HepG2 (cell line): ENCODE measurements at regions not wholly inside any gene's neighbourhood (a gene's known extent, or its start where the extent isn't known, plus 50 kb on each side); places are given as distances from the start of the nearest gene placed in this dataset.

Experiments used
- ATAC-seq: fragments of 200-7000 bp; cut with Tn5 transposase; 3 replicates; pipeline ENCODE4 v1.9.1; 2020; ENCODE audit warnings: mild to moderate bottlenecking, moderate library complexity
- BruUV-seq: library from RNA; stranded (reverse); fragments of 400-500 nt; replicated peaks from 2 replicates; lab custom pipeline; 2021; lab: Mats Ljungman, UMichigan
- CTCF ChIA-PET: fragments of 300-600 bp; formaldehyde crosslinking; extraction: SDS; loops from one replicate; lab custom pipeline; 2021; ENCODE audit warnings: low total read pairs, inconsistent platforms, low intra/inter-chr PET ratio; lab: Yijun Ruan, JAX
- POLR2A ChIA-PET: fragments of 350-600 bp; sonication (Branson Sonifier 250); formaldehyde crosslinking; loops from one replicate; lab custom pipeline; 2020; ENCODE audit warnings: antibody characterized with exemption, inconsistent platforms; lab: Yijun Ruan, JAX
- DNase-seq: peaks from one replicate; pipeline ENCODE4 v3.0.0-alpha.2; 2015; ENCODE audit warnings: low spot score
- FAIRE-seq: peaks from 3 replicates; lab custom pipeline; 2011; peaks lifted over from hg19 to GRCh38; lab: Jason Lieb, UNC
- H2AFZ ChIP-seq: one replicate; pipeline ENCODE4 v1.6.1; 2011; ENCODE audit warnings: low read length, inconsistent platforms
- H3K27ac ChIP-seq: fragments of 300-600 bp; 3 replicates; pipeline ENCODE4 v1.8.0; 2011; ENCODE audit warnings: mixed run types, mild to moderate bottlenecking, mixed read lengths, low read length, inconsistent platforms; ENCODE audit not compliant: insufficient read depth; ENCODE audit errors: extremely low read length
- H3K27me3 ChIP-seq, 2 experiments: fragments of 200-600 bp in 1 of 2; 2 replicates in 1 of 2; 3 replicates in 1 of 2; pipeline versions ENCODE4 v1.6.0 to v1.8.0; 2011; ENCODE audit warnings: low read length in 2 of 2, mild to moderate bottlenecking in 2 of 2, moderate library complexity in 2 of 2, inconsistent platforms in 1 of 2; ENCODE audit not compliant: insufficient read depth in 2 of 2, control insufficient read depth in 1 of 2
- H3K36me3 ChIP-seq, 2 experiments: fragments of 200-600 bp in 1 of 2; replicated peaks in 1 of 2; 2 replicates in 1 of 2; 3 replicates in 1 of 2; pipeline versions ENCODE4 v1.5.1 to v1.8.0; 2011; ENCODE audit warnings: low read length in 2 of 2, inconsistent platforms in 1 of 2; ENCODE audit not compliant: insufficient read depth in 2 of 2, control insufficient read depth in 1 of 2
- H3K4me1 ChIP-seq: 2 replicates; pipeline ENCODE4 v1.5.1; 2012; ENCODE audit warnings: low read length, inconsistent platforms; ENCODE audit not compliant: insufficient read depth
- H3K4me2 ChIP-seq: 2 replicates; pipeline ENCODE4 v1.6.0; 2011; ENCODE audit warnings: low read depth, low read length, inconsistent platforms
- H3K4me3 ChIP-seq, 3 experiments: fragments of 200-600 bp in 1 of 3; sonication (generic), shearing (Covaris generic) in 1 of 3; replicated peaks in 1 of 3; 2 replicates each; pipeline ENCODE4 v1.5.1; 2011 to 2016; ENCODE audit warnings: low read length in 3 of 3, inconsistent platforms in 2 of 3, low read depth in 2 of 3, mild to moderate bottlenecking in 2 of 3, control low read depth in 1 of 3, mixed read lengths in 1 of 3; ENCODE audit not compliant: insufficient read depth in 1 of 3
- H3K79me2 ChIP-seq: one replicate; pipeline ENCODE4 v1.6.1; 2011; ENCODE audit warnings: low read length, inconsistent platforms; ENCODE audit not compliant: insufficient read depth
- H3K9ac ChIP-seq: 2 replicates; pipeline ENCODE4 v1.6.0; 2011; ENCODE audit warnings: mild to moderate bottlenecking, low read depth, low read length, inconsistent platforms; ENCODE audit not compliant: insufficient read depth
- H3K9me3 ChIP-seq: 2 replicates; pipeline ENCODE4 v1.5.1; 2012; ENCODE audit warnings: mild to moderate bottlenecking, low read length
- H4K20me1 ChIP-seq: 2 replicates; pipeline ENCODE4 v1.6.0; 2011; ENCODE audit warnings: inconsistent platforms, mild to moderate bottlenecking, low read length, moderate library complexity; ENCODE audit not compliant: insufficient read depth
- CREB1 ChIP-seq, 2 experiments: fragments of 450-650 bp in 1 of 2; IDR thresholded peaks; 2 replicates each; pipeline ENCODE4 v1.6.1; 2016 to 2017; ENCODE audit warnings: control low read depth in 1 of 2, mild to moderate bottlenecking in 1 of 2, missing compliant biosample characterization in 1 of 2, missing genetic modification characterization in 1 of 2
- ELF1 ChIP-seq: sonication (generic); formaldehyde crosslinking; IDR thresholded peaks from 2 replicates; pipeline ENCODE4 v1.4.0; 2020; ENCODE audit warnings: missing genetic modification reagents
- FLYWCH1 ChIP-seq: sonication (generic); formaldehyde crosslinking; IDR thresholded peaks from 2 replicates; pipeline ENCODE4 v1.8.1; 2023; ENCODE audit warnings: mild to moderate bottlenecking, missing genetic modification reagents
- HOXA5 ChIP-seq: sonication (generic); formaldehyde crosslinking; IDR thresholded peaks from 2 replicates; pipeline ENCODE4 v1.4.0; 2020; ENCODE audit warnings: missing genetic modification reagents
- HOXA7 ChIP-seq: sonication (generic); formaldehyde crosslinking; IDR thresholded peaks from 2 replicates; pipeline ENCODE4 v1.8.1; 2022; ENCODE audit warnings: mild to moderate bottlenecking, missing genetic modification reagents, moderate library complexity
- KDM6A ChIP-seq: IDR thresholded peaks from 2 replicates; pipeline ENCODE4 v1.6.1; 2016; ENCODE audit warnings: low read depth
- KLF12 ChIP-seq: sonication (generic); formaldehyde crosslinking; IDR thresholded peaks from 2 replicates; pipeline ENCODE4 v1.4.0; 2020; ENCODE audit warnings: missing genetic modification reagents, borderline replicate concordance
- KLF9 ChIP-seq: IDR thresholded peaks from 2 replicates; pipeline ENCODE4 v1.6.1; 2016; ENCODE audit warnings: low read depth
- MYC ChIP-seq: sonication (generic); formaldehyde crosslinking; IDR thresholded peaks from 2 replicates; pipeline ENCODE4 v1.9.0; 2021; ENCODE audit warnings: missing genetic modification reagents, borderline replicate concordance
- NFKBIZ ChIP-seq: IDR thresholded peaks from 2 replicates; pipeline ENCODE4 v1.6.1; 2018; ENCODE audit warnings: missing genetic modification reagents, missing compliant biosample characterization
- RBM39 ChIP-seq: fragments of 200-400 bp; formaldehyde crosslinking; IDR thresholded peaks from one replicate; pipeline ENCODE4 v1.6.1; 2018; ENCODE audit warnings: antibody characterized with exemption, mild to moderate bottlenecking, low read depth, low read length; ENCODE audit not compliant: poor library complexity, severe bottlenecking
- RXRA ChIP-seq: sonication (generic); formaldehyde crosslinking; IDR thresholded peaks from 2 replicates; pipeline ENCODE4 v1.5.1; 2020; ENCODE audit warnings: missing genetic modification reagents
- SMAD1 ChIP-seq: sonication (generic); formaldehyde crosslinking; IDR thresholded peaks from 2 replicates; pipeline ENCODE4 v1.4.0; 2020; ENCODE audit warnings: missing genetic modification reagents, low read depth, mild to moderate bottlenecking, borderline replicate concordance
- ZBTB21 ChIP-seq: sonication (generic); formaldehyde crosslinking; IDR thresholded peaks from 2 replicates; pipeline ENCODE4 v1.4.0; 2020; ENCODE audit warnings: missing genetic modification reagents
- ZNF274 ChIP-seq: sonication (generic); formaldehyde crosslinking; IDR thresholded peaks from 2 replicates; pipeline ENCODE4 v1.5.1; 2020; ENCODE audit warnings: mild to moderate bottlenecking, missing genetic modification reagents
- ZNF431 ChIP-seq: sonication (generic); formaldehyde crosslinking; IDR thresholded peaks from 2 replicates; pipeline ENCODE4 v1.9.0; 2022; ENCODE audit warnings: missing genetic modification reagents, low read depth, mild to moderate bottlenecking, borderline replicate concordance
- ZNF468 ChIP-seq: sonication (generic); formaldehyde crosslinking; IDR thresholded peaks from 2 replicates; pipeline ENCODE4 v1.8.0; 2022; ENCODE audit warnings: mild to moderate bottlenecking, moderate library complexity, missing genetic modification reagents
- ZNF569 ChIP-seq: sonication (generic); formaldehyde crosslinking; IDR thresholded peaks from 2 replicates; pipeline ENCODE4 v1.5.0; 2020; ENCODE audit warnings: mild to moderate bottlenecking, missing genetic modification reagents, moderate library complexity, borderline replicate concordance
- in situ Hi-C: cut with HindIII; loops from 2 replicates; pipeline ENCODE4 v1.10.0; 2017; ENCODE audit warnings: low pct_unique_long_range_greater_than_20kb; ENCODE audit not compliant: extremely low pct_ligation_motif_present
- intact Hi-C: fragments of 100-400 bp; cut with micrococcal nuclease; formaldehyde crosslinking; loops from one replicate; pipeline ENCODE4 v1.10.0; 2022; ENCODE audit not compliant: unreplicated experiment
- TF ChIP-seq, protein P1 (sequence below): sonication (generic); formaldehyde crosslinking; IDR thresholded peaks from 2 replicates; pipeline ENCODE4 v1.5.1; 2020; ENCODE audit warnings: mild to moderate bottlenecking, moderate library complexity, missing genetic modification reagents
- TF ChIP-seq, protein P2 (sequence below): sonication (generic); formaldehyde crosslinking; IDR thresholded peaks from 2 replicates; pipeline ENCODE4 v1.8.1; 2022; ENCODE audit warnings: low read depth, mild to moderate bottlenecking, missing genetic modification reagents

DNA sequence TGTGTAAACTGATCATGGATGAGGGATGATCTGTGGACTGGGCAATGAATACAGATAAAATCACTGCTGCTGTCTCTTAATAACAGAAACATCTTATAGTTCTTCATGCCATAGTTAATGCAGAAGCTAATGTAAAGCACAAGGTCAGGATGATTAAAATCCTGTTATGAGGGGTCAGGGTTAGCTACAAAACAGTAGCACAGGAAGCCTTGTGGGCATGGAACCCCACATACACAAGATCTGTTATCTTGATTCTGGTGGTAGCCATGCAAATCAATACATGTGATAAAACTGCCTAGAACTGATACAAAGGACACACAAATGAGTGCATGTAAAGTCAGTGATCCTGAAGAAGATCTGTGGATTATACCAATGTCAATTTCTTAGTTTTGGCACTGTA is 96.4 kb downstream of the KLF12 start:
- no peak overlapping the region for H3K27ac ChIP-seq
- H3K36me3 ChIP-seq, result no peaks in the 10 kb centered on the region
- no peaks in the 10 kb centered on the region for H3K79me2 ChIP-seq
- H4K20me1 ChIP-seq, result no peaks in the 10 kb centered on the region
- POLR2A ChIA-PET, result no interaction called here
- H3K9me3 ChIP-seq, result no peaks in the 10 kb centered on the region
- no peaks in the 10 kb centered on the region for H3K4me1 ChIP-seq
- BruUV-seq, result no TSS peak
- no peak overlapping the region for H2AFZ ChIP-seq
- H3K4me2 ChIP-seq, result no peak overlapping the region
- H3K4me3 ChIP-seq, result no peak overlapping the region
- ATAC-seq (no peak), FAIRE-seq (no peak), DNase-seq (no peak)
- intact Hi-C loops (no loop called here), in situ Hi-C loops (no loop called here)
- no peaks in the 10 kb centered on the region for H3K27me3 ChIP-seq
- CTCF ChIA-PET, result no interaction called here
- H3K9ac ChIP-seq, result no peak overlapping the region
- no peak for TF ChIP-seq RBM39
- no peak for TF ChIP-seq KLF9
- no peak for TF ChIP-seq NFKBIZ
- TF ChIP-seq, protein P1, sequence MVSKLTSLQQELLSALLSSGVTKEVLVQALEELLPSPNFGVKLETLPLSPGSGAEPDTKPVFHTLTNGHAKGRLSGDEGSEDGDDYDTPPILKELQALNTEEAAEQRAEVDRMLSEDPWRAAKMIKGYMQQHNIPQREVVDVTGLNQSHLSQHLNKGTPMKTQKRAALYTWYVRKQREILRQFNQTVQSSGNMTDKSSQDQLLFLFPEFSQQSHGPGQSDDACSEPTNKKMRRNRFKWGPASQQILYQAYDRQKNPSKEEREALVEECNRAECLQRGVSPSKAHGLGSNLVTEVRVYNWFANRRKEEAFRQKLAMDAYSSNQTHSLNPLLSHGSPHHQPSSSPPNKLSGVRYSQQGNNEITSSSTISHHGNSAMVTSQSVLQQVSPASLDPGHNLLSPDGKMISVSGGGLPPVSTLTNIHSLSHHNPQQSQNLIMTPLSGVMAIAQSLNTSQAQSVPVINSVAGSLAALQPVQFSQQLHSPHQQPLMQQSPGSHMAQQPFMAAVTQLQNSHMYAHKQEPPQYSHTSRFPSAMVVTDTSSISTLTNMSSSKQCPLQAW (CRISPR knock-in tag), result no peak
- TF ChIP-seq ZNF431 (CRISPR knock-in tag), result no peak
- no peak for TF ChIP-seq HOXA7
- TF ChIP-seq RXRA, result no peak
- no peak for TF ChIP-seq SMAD1 (CRISPR knock-in tag)
- TF ChIP-seq ZNF274 (CRISPR knock-in tag), result no peak
- TF ChIP-seq FLYWCH1, result no peak
- TF ChIP-seq ZNF569 (CRISPR knock-in tag), result no peak
- no peak for TF ChIP-seq ZBTB21 (CRISPR knock-in tag)
- TF ChIP-seq, protein P2, sequence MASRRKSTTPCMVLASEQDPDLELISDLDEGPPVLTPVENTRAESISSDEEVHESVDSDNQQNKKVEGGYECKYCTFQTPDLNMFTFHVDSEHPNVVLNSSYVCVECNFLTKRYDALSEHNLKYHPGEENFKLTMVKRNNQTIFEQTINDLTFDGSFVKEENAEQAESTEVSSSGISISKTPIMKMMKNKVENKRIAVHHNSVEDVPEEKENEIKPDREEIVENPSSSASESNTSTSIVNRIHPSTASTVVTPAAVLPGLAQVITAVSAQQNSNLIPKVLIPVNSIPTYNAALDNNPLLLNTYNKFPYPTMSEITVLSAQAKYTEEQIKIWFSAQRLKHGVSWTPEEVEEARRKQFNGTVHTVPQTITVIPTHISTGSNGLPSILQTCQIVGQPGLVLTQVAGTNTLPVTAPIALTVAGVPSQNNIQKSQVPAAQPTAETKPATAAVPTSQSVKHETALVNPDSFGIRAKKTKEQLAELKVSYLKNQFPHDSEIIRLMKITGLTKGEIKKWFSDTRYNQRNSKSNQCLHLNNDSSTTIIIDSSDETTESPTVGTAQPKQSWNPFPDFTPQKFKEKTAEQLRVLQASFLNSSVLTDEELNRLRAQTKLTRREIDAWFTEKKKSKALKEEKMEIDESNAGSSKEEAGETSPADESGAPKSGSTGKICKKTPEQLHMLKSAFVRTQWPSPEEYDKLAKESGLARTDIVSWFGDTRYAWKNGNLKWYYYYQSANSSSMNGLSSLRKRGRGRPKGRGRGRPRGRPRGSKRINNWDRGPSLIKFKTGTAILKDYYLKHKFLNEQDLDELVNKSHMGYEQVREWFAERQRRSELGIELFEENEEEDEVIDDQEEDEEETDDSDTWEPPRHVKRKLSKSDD (CRISPR knock-in tag), result no peak
- TF ChIP-seq ZNF468 (CRISPR knock-in tag), result no peak
- no peak for TF ChIP-seq KLF12 (CRISPR knock-in tag)
- TF ChIP-seq KDM6A (CRISPR knock-in tag), result no peak
- TF ChIP-seq HOXA5 (CRISPR knock-in tag), result no peak
- no peak for TF ChIP-seq MYC (CRISPR knock-in tag)
- TF ChIP-seq CREB1 (IDR thresholded peaks at IDR 0.05), result no peak
- no peak for TF ChIP-seq CREB1 (CRISPR knock-in tag; IDR thresholded peaks at IDR 0.05)
- no peak for TF ChIP-seq ELF1 (CRISPR knock-in tag)
